ENCODE measurements at regions not wholly inside any gene's neighbourhood (a gene's known extent, or its start where the extent isn't known, plus 50 kb on each side); places are given as distances from the start of the nearest gene placed in this dataset.
"Not testable (repeated sequence)": the region's sequence is repeated elsewhere in the genome, so short reads cannot be mapped to it uniquely, and the experiment has no call there.

GRCh38 chr1:228945885-228946284, 210.6 kb downstream of the RHOU start:
- DNase-seq: no peak

DNA sequence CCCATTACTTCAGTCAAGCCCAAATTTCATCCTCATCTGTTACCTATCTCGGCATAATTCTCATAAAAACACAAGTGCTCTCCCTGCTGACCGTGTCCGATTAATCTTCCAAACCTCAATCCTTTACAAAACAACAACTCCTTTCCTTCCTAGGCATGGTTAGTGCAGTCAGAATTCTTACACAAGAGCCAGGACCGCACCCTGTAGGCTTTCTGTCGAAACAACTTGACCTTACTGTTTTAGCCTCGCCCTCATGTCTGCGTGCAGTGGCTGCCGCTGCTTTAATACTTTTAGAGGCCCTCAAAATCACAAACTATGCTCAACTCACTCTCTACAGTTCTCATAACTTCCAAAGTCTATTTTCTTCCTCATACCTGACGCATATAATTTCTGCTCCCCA, 214.3 kb downstream of the RHOU start:
- not testable (repeated sequence) for DNase-seq

- DNase-seq: no peak
Measured at GRCh38 chr1:228953207-228953606, 217.9 kb downstream of the RHOU start.

GRCh38 chr1:228953808-228954207, 218.5 kb downstream of the RHOU start:
- not testable (repeated sequence) for DNase-seq

DNA sequence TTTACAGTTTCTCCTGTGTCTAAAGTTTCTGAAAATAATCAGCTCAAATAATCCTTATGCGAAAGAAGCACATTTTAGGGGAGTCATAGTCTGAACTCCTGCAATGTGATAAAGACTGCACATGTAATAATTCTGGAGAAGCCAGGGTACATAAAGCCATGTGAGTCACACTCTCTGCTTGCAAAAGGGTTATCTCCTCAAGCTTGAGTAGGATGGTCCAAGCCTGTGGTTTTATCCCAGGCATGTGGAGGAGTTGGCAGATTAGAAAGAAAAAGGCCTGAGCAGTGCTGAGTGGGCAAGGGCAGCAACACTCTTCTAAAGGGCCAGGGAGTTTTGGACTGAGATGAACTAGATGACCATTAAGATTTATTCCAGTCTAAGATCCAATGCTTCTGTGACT, 220.4 kb downstream of the RHOU start:
- DNase-seq: no peak

DNA sequence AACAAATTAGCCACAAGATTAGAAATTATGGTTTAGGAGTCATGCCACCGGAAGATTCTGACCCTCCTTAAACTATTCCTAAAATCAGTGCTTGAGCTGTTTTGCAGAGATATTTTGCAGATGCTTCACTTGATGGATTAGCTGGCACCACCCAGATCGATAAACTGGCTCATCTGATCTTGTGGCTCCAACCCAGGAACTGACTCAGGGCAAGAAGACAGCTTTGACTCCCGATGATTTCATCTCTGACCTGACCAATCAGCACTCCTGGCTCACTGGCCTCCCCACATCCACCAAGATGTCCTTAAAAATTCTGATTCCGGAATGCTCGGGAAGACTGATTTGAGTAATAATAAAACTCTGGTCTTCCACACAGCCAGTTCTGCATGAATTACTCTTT, 221.6 kb downstream of the RHOU start:
- DNase-seq: no peak

- no peak for DNase-seq
Measured at GRCh38 chr1:228957535-228957934, 222.3 kb downstream of the RHOU start.

DNA sequence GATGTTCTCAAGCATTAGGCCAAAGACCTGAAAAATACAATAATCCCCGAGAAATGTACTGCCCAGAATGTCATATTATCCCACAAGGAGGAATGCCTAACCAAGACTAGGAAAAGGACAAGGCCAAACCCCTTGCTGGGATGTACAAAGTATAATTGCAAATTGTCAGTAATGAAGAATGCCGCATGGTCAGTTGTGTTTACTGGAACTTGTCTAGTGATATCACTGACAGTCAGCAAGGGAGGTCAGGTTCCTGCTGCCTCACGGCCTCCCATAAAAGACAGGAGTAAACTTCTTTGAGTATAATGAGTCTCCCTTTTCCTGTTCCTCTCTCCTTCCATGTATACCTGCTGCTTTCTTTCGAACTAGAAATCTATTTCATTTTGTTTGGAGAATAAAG, 222.8 kb downstream of the RHOU start:
- DNase-seq: no peak

GRCh38 chr1:228958741-228959140, 223.5 kb downstream of the RHOU start:
- DNase-seq: no peak

DNA sequence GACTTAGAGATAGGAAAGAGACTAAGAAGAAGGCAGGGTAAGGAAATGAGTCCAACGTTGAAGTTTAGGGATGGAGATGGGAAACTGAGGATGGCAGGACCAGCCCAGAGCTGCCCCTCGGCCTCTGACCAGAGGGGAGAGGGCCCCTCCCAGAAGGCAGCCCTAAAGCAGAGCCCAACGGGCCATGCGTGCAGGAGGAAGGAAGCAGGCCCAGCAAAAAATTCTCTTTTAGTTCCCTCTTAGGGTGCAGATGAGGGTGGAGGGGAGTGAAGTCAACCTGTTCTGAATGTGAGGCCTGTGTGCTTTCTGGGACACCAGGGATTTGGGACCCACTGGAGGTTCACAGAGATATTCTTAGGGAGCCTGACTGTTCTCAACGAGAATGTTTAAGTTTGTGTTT, 225.4 kb downstream of the RHOU start:
- no peak for DNase-seq

DNA sequence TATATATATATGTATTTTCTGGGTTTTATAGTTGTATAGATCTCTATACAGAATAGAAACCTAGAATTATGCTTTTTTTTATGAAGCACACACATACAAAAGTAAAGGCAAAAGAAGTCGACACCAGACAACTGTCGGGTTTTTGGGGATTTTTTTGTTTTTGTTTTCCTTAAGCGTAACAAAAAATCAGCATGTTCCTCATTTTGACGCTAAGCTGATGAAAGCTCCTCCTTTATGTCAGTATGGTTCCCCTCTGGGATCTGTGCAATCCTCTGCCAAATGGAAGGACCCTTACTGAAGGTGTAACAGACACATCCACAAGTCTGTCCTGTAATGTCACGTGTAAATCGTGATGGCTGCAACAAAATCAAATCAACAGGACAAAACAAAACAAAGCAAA, 226.2 kb downstream of the RHOU start:
- no peak for DNase-seq

DNA sequence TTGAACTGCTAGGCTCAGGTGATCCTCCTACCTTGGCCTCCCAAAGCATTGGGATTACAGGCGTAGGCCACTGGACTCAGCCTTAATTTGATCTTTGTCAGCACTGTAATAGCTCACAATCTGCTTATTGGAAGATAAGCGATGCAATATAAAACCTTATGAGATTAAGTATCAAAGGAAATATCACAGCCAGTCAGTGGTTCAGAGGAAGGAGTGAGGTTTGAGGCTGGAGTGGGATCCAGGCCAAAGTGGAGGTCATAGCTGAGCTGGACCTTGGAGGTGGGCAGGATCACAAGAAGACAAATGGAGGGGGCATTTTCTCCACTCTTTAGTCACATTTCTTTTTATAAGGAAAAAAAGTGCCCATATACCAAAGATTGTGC, 228.5 kb downstream of the RHOU start:
- no peak for DNase-seq

DNA sequence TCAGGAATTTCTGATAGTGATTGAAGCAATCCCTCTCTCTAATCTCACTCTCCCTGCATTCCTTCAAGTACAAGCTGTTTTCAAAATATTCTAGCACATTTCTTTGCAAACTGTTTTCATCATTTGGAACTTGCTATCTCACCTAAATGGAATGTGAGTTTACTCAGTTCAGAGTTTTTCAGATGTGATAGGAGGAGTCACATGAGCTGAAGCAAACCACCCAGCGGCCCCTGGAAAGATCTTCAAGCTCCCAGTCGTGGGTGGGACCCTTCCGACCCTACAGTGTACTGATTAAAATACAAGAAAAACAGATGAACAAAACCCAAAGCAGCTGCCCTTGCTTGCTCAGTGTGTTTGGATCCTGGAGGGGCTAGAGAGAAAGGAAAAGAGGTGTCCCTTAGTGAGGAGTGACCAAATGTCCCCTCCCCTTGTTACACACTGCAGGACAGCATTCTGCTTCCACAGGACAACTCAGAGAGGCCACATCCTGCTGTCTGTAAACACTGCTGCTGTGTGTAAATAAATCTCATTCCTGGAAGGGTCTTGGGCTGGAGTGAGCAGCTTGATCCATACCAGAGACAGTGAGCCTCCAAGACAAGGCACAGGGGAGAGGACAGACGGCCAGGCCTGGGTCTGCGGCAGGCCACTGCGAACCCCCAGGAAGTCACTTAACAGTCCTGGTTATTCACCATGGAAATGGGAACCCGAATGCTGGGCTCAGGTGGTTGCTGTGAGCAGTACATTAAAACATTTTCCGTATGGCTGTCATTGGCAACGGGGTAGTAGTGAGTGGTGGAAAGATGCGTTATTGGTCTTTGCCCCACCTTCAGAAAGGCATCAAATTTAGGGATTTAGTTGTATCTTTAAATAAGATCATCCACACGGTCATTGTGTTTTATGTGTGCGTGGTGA, 229.2 kb downstream of the RHOU start:
- DNase-seq: no peak

DNA sequence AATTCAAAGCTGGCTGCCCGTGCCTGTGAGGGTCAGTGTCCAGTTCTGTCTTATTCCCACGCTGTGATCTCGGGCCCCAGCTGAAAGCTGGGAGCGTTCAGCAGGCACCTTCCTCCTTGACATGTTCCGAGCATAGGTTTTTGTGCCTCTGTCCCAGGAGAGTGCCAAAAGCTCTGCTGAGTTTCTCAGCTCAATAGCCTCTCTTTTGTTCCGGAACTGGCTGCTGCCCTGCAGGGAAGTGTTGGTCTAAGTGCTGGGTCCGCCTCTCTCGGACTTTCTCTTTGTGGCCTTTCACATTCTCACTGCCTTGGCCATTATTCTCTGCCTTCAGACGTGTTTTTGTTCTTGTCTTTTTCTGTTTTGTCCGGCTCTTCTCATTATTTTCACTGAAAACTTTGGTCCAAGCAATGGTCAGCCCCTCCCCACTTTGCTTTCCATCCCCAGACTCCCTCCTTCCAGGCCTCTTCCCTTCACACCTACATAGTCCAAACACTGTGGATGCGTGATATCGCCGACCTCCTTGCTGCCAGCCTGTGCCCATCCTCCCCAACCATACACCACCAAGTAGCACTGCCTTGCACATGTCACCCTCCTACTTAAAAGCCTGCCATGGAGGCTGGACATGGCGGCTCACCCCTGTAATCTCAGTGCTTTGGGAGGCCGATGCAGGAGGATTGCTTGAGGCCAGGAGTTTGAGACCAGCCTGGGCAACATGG, 233.8 kb downstream of the RHOU start:
- no peak for DNase-seq

DNA sequence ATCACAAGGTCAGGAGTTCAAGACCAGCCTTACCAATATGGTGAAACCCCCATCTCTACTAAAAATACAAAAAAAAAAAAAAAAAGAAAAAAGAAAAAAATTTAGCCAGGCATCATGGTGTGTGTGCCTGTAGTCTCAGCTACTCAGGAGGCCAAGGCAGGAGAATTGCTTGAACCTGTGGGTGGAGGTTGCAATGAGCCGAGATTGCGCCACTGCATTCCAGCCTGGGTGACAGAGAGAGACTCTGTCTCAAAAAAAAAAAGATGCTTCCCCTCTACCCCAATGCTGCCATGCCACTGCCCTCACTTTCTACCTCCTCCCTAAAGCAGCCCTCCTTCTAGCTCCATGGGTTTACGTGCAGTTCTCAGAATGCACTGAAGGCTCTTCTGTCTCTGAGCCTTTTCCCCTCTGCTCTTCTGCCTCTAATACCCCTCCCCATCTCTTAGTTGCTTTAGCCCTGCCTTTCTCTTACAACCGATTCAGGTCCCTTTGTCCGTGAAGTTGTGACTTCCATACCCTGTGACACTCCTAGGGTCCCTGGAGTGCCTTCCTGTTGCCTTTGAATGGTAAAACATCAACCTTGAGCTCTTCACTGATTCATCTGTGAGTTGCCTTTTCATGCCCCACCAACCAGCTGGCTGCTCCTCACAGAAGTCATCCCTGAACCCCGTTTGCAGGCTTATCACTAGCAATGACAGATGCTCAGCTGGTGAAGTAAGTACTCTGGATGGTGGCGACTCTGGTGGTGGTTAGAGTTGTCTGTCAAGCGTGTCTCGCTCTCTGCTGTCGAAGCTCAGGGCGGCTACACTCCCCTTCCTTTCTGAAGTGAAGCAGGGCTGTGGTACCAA, 234.9 kb downstream of the RHOU start:
- DNase-seq: no peak

DNA sequence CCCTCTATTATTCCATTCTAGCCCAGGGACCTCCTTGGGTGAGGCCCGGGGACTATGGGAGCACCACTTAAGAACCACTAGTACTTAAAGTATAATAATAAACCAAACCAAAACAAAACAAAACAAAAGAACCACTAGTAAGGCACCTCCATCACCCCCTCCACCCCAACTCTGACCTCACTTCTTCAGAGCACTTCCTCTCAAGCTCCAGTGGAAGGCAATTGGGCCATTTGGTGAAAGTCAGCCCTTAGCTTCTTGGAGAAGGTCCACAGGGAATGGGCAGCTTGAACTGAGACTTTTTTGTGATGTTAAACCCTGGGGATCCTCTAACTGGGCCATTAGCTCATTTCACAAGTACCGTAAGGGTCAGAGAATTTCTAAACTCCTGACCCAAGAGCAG, 237.3 kb downstream of the RHOU start:
- no peak for DNase-seq

DNA sequence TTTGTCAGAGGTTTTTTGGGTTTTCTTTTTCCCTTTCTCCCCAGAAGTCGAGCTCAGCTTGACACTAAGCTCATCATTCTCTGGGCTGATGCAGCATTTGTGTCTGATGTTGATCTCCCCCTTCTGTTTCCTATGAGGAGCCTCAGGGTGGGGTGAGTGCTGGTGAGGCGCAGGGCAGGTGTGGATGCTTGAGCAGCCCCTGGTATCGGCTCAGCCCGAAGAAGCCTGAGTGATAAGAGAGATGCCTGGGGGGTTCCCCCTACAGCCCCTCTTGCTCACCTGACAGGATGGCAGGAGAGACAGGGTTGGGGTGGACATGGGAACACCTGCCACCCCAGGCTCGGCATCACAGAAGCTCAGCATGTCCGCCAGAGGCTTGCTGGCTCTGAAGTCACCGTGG, 239.0 kb downstream of the RHOU start:
- DNase-seq: peak; percentile 24

DNA sequence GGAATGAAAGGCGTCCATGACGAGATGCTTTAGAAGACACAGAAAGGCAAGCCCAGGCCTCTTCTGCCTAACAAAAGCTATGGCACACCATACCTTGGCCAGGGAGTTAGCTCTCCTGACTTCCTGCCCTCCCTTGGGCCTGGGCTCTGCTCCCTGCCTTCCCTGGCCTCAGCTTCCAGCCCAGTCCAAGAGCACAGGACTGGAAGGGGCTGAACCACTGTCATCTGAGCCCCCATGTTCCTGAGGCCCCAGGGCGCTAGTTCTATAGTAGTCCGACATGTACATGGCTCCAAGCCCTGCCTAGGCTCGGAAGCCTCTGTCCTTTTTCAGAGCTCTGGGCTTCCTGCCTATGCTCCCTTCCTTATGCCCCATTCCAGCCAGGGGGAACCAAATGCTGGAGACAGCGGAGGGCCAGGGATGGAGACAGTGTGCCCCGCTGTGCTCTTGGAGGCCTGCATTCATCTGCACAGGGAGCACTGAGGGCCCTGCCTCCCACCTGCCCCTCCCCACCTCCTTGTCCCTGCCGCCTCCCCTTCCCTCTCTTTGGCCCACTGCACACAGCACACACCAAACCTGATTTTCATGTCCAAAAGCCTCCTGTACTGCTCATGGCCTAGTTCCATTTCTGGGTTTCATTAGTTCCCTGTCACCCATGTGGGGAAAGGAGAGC, 240.1 kb downstream of the RHOU start:
- no peak for DNase-seq

- DNase-seq: no peak
Measured at GRCh38 chr1:228976316-228976715, 241.0 kb downstream of the RHOU start.

- no peak for DNase-seq
Measured at GRCh38 chr1:228977307-228977706, 242.0 kb downstream of the RHOU start.

DNA sequence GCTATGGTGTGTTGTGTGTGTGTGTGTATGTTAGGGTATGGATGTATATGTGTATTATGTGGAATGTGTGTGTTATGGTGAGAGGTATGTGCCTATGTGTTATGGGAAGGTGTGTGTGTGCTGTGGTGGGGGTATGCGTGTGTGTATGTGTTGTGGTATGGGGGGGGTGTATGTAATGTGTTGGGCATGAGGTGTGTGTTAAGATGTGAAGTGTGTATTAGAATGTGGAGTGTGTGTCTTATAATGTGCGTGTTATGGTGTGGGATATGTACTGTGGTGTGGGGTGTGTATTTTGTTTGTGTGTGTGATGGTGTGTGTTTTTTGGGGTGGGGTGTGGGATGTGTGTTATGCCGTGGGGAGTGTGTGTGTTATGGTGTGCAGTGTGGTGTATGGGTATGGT, 242.5 kb downstream of the RHOU start:
- no peak for DNase-seq

DNA sequence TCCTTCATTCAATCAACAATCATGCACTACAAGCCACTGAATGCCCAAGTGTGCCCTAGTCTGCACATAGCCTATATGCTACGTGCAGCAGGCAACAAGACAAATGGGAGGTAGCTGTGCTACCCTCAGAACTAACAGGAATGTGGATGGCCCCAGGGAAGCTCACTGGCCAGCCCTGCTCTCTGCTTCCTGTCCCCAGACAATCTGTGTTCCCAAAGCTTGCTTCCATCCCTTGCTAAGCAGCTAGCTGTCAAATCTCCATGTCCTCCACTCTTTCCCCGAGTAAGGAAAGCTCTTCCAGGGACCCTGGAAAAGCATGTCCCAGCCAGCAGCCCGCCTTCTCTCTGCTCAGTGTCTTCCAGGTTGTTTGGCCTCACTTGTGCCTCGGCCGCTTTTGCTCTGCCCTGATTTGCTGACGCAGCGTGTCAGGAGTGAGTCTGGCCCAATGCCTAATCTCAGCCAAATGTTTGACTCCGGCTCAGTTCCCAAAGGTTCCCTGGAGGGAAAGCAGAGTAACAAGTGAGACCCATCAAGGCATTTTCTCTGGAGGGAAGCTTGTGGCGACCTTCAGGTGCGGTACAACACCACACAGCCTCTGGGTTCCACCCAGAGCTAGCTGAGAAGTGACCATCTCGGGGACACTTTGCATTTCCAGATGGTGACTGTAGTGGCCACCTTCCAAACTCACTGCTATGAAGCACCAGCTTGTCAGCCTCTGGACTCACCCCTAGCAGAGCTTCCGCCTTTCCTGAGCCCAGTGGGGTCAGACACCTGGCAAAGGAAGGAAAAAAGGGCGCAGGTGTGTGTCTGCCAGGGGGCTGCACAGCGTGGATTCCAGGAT, 243.4 kb downstream of the RHOU start:
- no peak for DNase-seq

All from NCI-H1092 treated with DMSO at 0.1 percent for 48 hours (cell line).